Astrocyte (in vitro differentiated cells and primary cell): ENCODE measurements at regions not wholly inside any gene's neighbourhood (a gene's known extent, or its start where the extent isn't known, plus 50 kb on each side); places are given as distances from the start of the nearest gene placed in this dataset.

Experiments
- DNase-seq: peaks from one replicate; pipeline ENCODE4 v3.0.0-alpha.2; 2010; ENCODE audit warnings: low read depth
- FAIRE-seq: peaks from 2 replicates; lab custom pipeline; 2011; peaks lifted over from hg19 to GRCh38; lab: Jason Lieb, UNC
- H2AFZ ChIP-seq: 2 replicates; pipeline ENCODE4 v1.6.0; 2012; ENCODE audit warnings: low read depth, low read length, inconsistent platforms
- H3K27ac ChIP-seq: 2 replicates; pipeline ENCODE4 v1.5.1; 2011; ENCODE audit warnings: low read depth, low read length, inconsistent platforms
- H3K27me3 ChIP-seq: 2 replicates; pipeline ENCODE4 v1.6.0; 2011; ENCODE audit warnings: low read length, inconsistent platforms; ENCODE audit not compliant: insufficient read depth
- H3K36me3 ChIP-seq: 2 replicates; pipeline ENCODE4 v1.5.1; 2011; ENCODE audit warnings: low read length, inconsistent platforms; ENCODE audit not compliant: insufficient read depth
- H3K4me1 ChIP-seq: 2 replicates; pipeline ENCODE4 v1.5.1; 2011; ENCODE audit warnings: low read length, inconsistent platforms; ENCODE audit not compliant: insufficient read depth
- H3K4me2 ChIP-seq: 2 replicates; pipeline ENCODE4 v1.6.0; 2012; ENCODE audit warnings: low read length, inconsistent platforms
- H3K4me3 ChIP-seq: 2 replicates; pipeline ENCODE4 v1.5.1; 2011; ENCODE audit warnings: low read depth, mild to moderate bottlenecking, low read length, inconsistent platforms; ENCODE audit not compliant: insufficient read depth
- H3K79me2 ChIP-seq: 2 replicates; pipeline ENCODE4 v1.6.0; 2012; ENCODE audit warnings: mild to moderate bottlenecking, low read length, inconsistent platforms; ENCODE audit not compliant: insufficient read depth
- H3K9ac ChIP-seq: 2 replicates; pipeline ENCODE4 v1.6.0; 2012; ENCODE audit warnings: mild to moderate bottlenecking, low read length, inconsistent platforms
- H3K9me3 ChIP-seq: 2 replicates; pipeline ENCODE4 v1.5.1; 2012; ENCODE audit warnings: low read depth, mild to moderate bottlenecking, low read length, inconsistent platforms; ENCODE audit not compliant: insufficient read depth
- H4K20me1 ChIP-seq: 2 replicates; pipeline ENCODE4 v1.6.0; 2012; ENCODE audit warnings: low read length, inconsistent platforms; ENCODE audit not compliant: insufficient read depth
- H3K27ac Mint-ChIP-seq: one replicate; pipeline ENCODE4 v1.8.0; 2021; ENCODE audit warnings: mild to moderate bottlenecking, mixed read lengths; ENCODE audit not compliant: unreplicated experiment
- H3K27me3 Mint-ChIP-seq: one replicate; pipeline ENCODE4 v1.8.0; 2021; ENCODE audit warnings: low read depth, mixed read lengths; ENCODE audit not compliant: unreplicated experiment
- H3K36me3 Mint-ChIP-seq: one replicate; pipeline ENCODE4 v1.8.0; 2021; ENCODE audit warnings: low read depth, mixed read lengths; ENCODE audit not compliant: unreplicated experiment
- H3K4me1 Mint-ChIP-seq: one replicate; pipeline ENCODE4 v1.8.0; 2021; ENCODE audit warnings: low read depth, mixed read lengths; ENCODE audit not compliant: unreplicated experiment
- H3K4me3 Mint-ChIP-seq: one replicate; pipeline ENCODE4 v1.8.0; 2021; ENCODE audit warnings: mild to moderate bottlenecking, moderate library complexity, mixed read lengths; ENCODE audit not compliant: unreplicated experiment
- H3K9me3 Mint-ChIP-seq: one replicate; pipeline ENCODE4 v1.8.0; 2021; ENCODE audit warnings: mild to moderate bottlenecking, mixed read lengths; ENCODE audit not compliant: unreplicated experiment
- EZH2 ChIP-seq: IDR thresholded peaks from 2 replicates; pipeline ENCODE4 v1.6.1; 2012; ENCODE audit warnings: mild to moderate bottlenecking, low read length, inconsistent platforms; ENCODE audit not compliant: insufficient read depth
- TF ChIP-seq, protein P1 (sequence below): IDR thresholded peaks from 2 replicates; pipeline ENCODE4 v1.5.1; 2011; ENCODE audit warnings: low read depth, mild to moderate bottlenecking, inconsistent platforms, low read length, moderate library complexity; ENCODE audit not compliant: insufficient read depth

DNA sequence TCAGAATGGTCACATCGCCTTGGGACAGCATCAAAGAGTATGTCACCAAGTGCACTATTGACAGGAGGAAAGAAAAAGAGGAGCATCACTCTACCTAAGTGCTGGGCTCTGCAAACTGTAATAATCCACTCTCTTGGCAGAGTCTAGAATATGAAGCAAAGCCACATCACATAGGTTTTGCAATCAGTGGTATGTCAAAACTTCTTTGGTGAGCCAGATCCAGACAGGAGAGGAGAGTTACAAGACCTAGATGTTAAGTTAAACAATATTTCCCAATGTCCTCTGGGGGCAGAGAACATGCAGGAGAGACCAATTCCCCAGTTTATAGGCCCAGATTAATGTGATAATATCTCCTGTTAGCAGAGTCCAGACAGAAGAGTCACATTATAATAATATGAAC lies 1032.6 kb upstream of the AMELY start:
- no peaks in the 10 kb centered on the region for H3K9me3 ChIP-seq
- H3K4me3 Mint-ChIP-seq = no peak overlapping the region
- DNase-seq (no peak), FAIRE-seq (no peak)
- H3K36me3 Mint-ChIP-seq = no peaks in the 10 kb centered on the region
- no peak overlapping the region for H3K27ac ChIP-seq
- no peaks in the 10 kb centered on the region for H3K9me3 Mint-ChIP-seq
- no peaks in the 10 kb centered on the region for H4K20me1 ChIP-seq
- no peaks in the 10 kb centered on the region for H3K79me2 ChIP-seq
- TF ChIP-seq, protein P1, sequence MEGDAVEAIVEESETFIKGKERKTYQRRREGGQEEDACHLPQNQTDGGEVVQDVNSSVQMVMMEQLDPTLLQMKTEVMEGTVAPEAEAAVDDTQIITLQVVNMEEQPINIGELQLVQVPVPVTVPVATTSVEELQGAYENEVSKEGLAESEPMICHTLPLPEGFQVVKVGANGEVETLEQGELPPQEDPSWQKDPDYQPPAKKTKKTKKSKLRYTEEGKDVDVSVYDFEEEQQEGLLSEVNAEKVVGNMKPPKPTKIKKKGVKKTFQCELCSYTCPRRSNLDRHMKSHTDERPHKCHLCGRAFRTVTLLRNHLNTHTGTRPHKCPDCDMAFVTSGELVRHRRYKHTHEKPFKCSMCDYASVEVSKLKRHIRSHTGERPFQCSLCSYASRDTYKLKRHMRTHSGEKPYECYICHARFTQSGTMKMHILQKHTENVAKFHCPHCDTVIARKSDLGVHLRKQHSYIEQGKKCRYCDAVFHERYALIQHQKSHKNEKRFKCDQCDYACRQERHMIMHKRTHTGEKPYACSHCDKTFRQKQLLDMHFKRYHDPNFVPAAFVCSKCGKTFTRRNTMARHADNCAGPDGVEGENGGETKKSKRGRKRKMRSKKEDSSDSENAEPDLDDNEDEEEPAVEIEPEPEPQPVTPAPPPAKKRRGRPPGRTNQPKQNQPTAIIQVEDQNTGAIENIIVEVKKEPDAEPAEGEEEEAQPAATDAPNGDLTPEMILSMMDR = no peak
- no peak for TF ChIP-seq EZH2
- H3K36me3 ChIP-seq = no peaks in the 10 kb centered on the region
- no peaks in the 10 kb centered on the region for H3K27me3 ChIP-seq
- H3K9ac ChIP-seq = no peak overlapping the region
- H3K4me3 ChIP-seq = no peak overlapping the region
- H3K27ac Mint-ChIP-seq = no peak overlapping the region
- no peak overlapping the region for H3K4me2 ChIP-seq
- H3K27me3 Mint-ChIP-seq = no peaks in the 10 kb centered on the region
- no peaks in the 10 kb centered on the region for H3K4me1 Mint-ChIP-seq
- H3K4me1 ChIP-seq = no peaks in the 10 kb centered on the region
- no peak overlapping the region for H2AFZ ChIP-seq

DNA sequence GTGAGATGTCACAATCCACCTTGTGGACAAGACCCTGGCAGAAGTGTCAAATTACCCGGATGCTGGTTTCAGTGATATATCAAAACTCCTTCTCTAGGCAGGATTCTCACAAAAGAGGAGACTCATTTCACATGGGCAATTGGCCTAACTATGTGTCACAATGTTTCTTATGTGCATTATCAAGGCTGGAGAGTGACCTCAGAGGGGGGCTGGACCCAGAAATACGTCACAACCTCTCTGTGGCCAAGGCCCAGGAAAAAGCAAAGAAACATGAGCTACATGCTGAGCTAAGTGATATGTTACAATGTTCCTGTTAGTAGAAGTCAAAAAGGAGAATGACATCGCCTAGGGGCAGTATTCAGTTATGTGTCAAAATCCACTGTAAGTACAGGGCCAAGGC lies 1031.2 kb upstream of the AMELY start:
- Histone ChIP-seq H2AFZ (no peak overlapping the region), H4K20me1 (no peaks in the 10 kb centered on the region), H3K9ac (no peak overlapping the region), H3K36me3 (no peaks in the 10 kb centered on the region), H3K4me2 (no peak overlapping the region), H3K9me3 (no peaks in the 10 kb centered on the region), H3K4me3 (no peak overlapping the region), H3K27me3 (no peaks in the 10 kb centered on the region), H3K79me2 (no peaks in the 10 kb centered on the region), H3K27ac (no peak overlapping the region), H3K4me1 (no peaks in the 10 kb centered on the region)
- TF ChIP-seq, protein P1 = no peak
- TF ChIP-seq EZH2 = no peak
- Mint-ChIP-seq H3K4me3 (no peak overlapping the region), H3K36me3 (no peaks in the 10 kb centered on the region), H3K27ac (no peak overlapping the region), H3K27me3 (no peaks in the 10 kb centered on the region), H3K9me3 (no peaks in the 10 kb centered on the region), H3K4me1 (no peaks in the 10 kb centered on the region)
- DNase-seq = no peak
- no peak for FAIRE-seq

DNA sequence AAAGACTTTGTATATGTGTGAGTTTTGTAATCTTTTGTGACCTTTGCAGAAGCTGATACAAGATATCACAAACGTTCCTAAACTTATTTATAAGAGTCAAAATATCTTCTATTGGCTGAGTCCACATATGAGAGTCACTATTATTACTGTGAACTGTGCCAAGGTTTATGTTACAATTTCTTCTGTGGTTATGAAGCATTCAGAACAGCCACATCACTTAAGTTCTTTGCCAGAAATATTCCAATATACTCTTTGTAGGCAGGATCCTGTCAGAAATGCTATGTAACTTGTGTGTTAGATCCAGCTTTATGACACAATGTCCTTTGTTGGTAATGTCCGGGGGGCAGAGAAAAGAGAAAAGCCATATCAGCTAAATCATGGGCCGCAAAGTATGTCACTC lies 1030.3 kb upstream of the AMELY start:
- Histone ChIP-seq H3K36me3 (no peaks in the 10 kb centered on the region), H2AFZ (no peak overlapping the region), H3K4me2 (no peak overlapping the region), H3K27me3 (no peaks in the 10 kb centered on the region), H3K27ac (no peak overlapping the region), H3K9me3 (no peaks in the 10 kb centered on the region), H3K9ac (no peak overlapping the region), H4K20me1 (no peaks in the 10 kb centered on the region), H3K79me2 (no peaks in the 10 kb centered on the region), H3K4me3 (no peak overlapping the region), H3K4me1 (no peaks in the 10 kb centered on the region)
- H3K27me3 Mint-ChIP-seq = no peaks in the 10 kb centered on the region
- TF ChIP-seq, protein P1 = no peak
- TF ChIP-seq EZH2 = no peak
- FAIRE-seq (no peak), DNase-seq (no peak)
- no peaks in the 10 kb centered on the region for H3K9me3 Mint-ChIP-seq
- no peaks in the 10 kb centered on the region for H3K36me3 Mint-ChIP-seq
- no peak overlapping the region for H3K27ac Mint-ChIP-seq
- H3K4me1 Mint-ChIP-seq = no peaks in the 10 kb centered on the region
- no peak overlapping the region for H3K4me3 Mint-ChIP-seq
